Activated CD4-positive, alpha-beta T cell treated with anti-CD3 and anti-CD28 coated beads, Interleukin-2, amount 50 U/mL, for 24 hours (primary cell): ENCODE measurements at regions not wholly inside any gene's neighbourhood (a gene's known extent, or its start where the extent isn't known, plus 50 kb on each side); places are given as distances from the start of the nearest gene placed in this dataset.

Source experiments
- DNase-seq, 2 donors: peaks; one replicate each; pipeline ENCODE4 v3.0.0-alpha.2; 2020; ENCODE audit warnings: low read depth in 1 of 2, low spot score in 1 of 2

- DNase-seq, result no peak
Observed at GRCh38 chrX:45347877-45348276, 147.2 kb upstream of the DIPK2B start.

- DNase-seq, result no peak
Observed at GRCh38 chrX:45344594-45344993, 143.9 kb upstream of the DIPK2B start.

GRCh38 chrX:45329217-45329616, 128.5 kb upstream of the DIPK2B start:
- DNase-seq, result no peak

- DNase-seq, result no peak
Observed at GRCh38 chrX:45324941-45325340, 124.3 kb upstream of the DIPK2B start.

- DNase-seq, result no peak
Observed at GRCh38 chrX:45323387-45323786, 122.7 kb upstream of the DIPK2B start.

GRCh38 chrX:45322820-45323219, 122.1 kb upstream of the DIPK2B start:
- DNase-seq, result no peak

- DNase-seq, result peak in 1 of 2 donors; percentile 11
Observed at GRCh38 chrX:45322382-45322781, 121.7 kb upstream of the DIPK2B start.

GRCh38 chrX:45320191-45320590, 119.5 kb upstream of the DIPK2B start:
- DNase-seq, result no peak

GRCh38 chrX:45309801-45310200, 109.1 kb upstream of the DIPK2B start:
- DNase-seq, result no peak

GRCh38 chrX:45309096-45309495, 108.4 kb upstream of the DIPK2B start:
- no peak for DNase-seq

GRCh38 chrX:45306794-45307193, 106.1 kb upstream of the DIPK2B start:
- DNase-seq, result no peak

- no peak for DNase-seq
Observed at GRCh38 chrX:45300638-45301037, 100.0 kb upstream of the DIPK2B start.

- no peak for DNase-seq
Observed at GRCh38 chrX:45295259-45295986, 94.7 kb upstream of the DIPK2B start.

- no peak for DNase-seq
Observed at GRCh38 chrX:45274576-45274975, 73.9 kb upstream of the DIPK2B start.

GRCh38 chrX:45267007-45267406, 66.3 kb upstream of the DIPK2B start:
- no peak for DNase-seq

GRCh38 chrX:45266456-45266855, 65.8 kb upstream of the DIPK2B start:
- DNase-seq, result no peak

GRCh38 chrX:45264865-45265264, 64.2 kb upstream of the DIPK2B start:
- no peak for DNase-seq

- no peak for DNase-seq
Observed at GRCh38 chrX:45261471-45261870, 60.8 kb upstream of the DIPK2B start.

- DNase-seq, result no peak
Observed at GRCh38 chrX:45261005-45261404, 60.3 kb upstream of the DIPK2B start.

- no peak for DNase-seq
Observed at GRCh38 chrX:45258731-45259402, 58.2 kb upstream of the DIPK2B start.
